Lower leg skin (tissue), 3 donors: ENCODE measurements at regions not wholly inside any gene's neighbourhood (a gene's known extent, or its start where the extent isn't known, plus 50 kb on each side); places are given as distances from the start of the nearest gene placed in this dataset.

Experiments
- POLR2A ChIP-seq, 2 donors: fragments of 450-650 bp; IDR thresholded peaks; one replicate each; pipeline ENCODE4 v1.6.1; 2016 to 2017; ENCODE audit warnings: antibody characterized with exemption in 2 of 2, mild to moderate bottlenecking in 1 of 2, moderate library complexity in 1 of 2
- TF ChIP-seq, protein P1 (sequence below), 3 donors: fragments of 450-650 bp; IDR thresholded peaks; one replicate each; pipeline ENCODE4 v1.5.1; 2016; ENCODE audit warnings: antibody characterized with exemption in 3 of 3, mild to moderate bottlenecking in 3 of 3, moderate library complexity in 2 of 3

DNA sequence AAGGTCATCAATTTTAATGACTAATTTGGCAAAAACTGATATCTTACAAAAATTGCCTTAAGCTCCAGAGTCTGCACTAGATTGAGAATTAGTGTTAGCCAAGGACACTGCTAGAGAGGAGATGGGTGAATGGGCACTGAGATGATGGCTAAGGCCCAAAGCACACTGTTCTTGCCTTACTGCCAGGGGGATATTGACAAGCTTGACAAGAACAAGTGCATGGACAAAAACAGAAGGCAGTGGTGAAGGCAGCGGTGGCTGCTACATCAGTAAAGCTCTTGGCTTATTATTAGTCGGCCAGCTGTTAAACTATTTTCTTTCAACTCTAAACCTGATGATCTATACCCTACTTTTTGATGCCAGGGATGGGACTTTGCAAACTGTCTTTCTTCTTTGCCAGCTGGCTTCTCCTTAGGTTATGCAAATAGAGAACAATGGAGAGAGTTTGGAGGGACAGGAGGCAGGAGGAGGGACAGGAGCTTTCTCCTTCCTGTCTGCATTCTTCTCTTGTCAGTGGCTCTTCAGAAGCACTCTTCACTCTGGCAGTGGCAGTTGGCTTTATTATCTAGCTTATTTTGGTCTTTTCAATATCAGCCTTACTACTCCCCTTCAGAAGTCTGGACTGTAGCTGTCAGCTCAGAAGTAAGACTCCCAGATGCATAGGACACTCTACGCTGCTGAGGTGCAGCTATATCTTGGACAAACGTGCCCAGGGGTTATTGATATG lies 853.5 kb upstream of the TMPRSS15 start:
- TF ChIP-seq, protein P1, sequence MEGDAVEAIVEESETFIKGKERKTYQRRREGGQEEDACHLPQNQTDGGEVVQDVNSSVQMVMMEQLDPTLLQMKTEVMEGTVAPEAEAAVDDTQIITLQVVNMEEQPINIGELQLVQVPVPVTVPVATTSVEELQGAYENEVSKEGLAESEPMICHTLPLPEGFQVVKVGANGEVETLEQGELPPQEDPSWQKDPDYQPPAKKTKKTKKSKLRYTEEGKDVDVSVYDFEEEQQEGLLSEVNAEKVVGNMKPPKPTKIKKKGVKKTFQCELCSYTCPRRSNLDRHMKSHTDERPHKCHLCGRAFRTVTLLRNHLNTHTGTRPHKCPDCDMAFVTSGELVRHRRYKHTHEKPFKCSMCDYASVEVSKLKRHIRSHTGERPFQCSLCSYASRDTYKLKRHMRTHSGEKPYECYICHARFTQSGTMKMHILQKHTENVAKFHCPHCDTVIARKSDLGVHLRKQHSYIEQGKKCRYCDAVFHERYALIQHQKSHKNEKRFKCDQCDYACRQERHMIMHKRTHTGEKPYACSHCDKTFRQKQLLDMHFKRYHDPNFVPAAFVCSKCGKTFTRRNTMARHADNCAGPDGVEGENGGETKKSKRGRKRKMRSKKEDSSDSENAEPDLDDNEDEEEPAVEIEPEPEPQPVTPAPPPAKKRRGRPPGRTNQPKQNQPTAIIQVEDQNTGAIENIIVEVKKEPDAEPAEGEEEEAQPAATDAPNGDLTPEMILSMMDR (IDR thresholded peaks at IDR 0.05), result no peak
- TF ChIP-seq POLR2A (IDR thresholded peaks at IDR 0.05), result no peak
